Esophagus squamous epithelium (tissue), 5 donors: ENCODE measurements at regions not wholly inside any gene's neighbourhood (a gene's known extent, or its start where the extent isn't known, plus 50 kb on each side); places are given as distances from the start of the nearest gene placed in this dataset.

ENCODE experiments used
- DNase-seq: peaks from one replicate; lab custom pipeline; 2025; lab: John Stamatoyannopoulos, UW
- H3K27ac ChIP-seq, 4 donors: fragments of 200-600 bp; sonication (generic); one replicate each; pipeline ENCODE4 v1.5.1; 2016 to 2019; ENCODE audit warnings: mild to moderate bottlenecking in 1 of 4
- H3K27me3 ChIP-seq, 4 donors: fragments of 200-600 bp; sonication (generic); 1 replicate in 3 of 4; 2 replicates in 1 of 4; pipeline versions ENCODE4 v1.5.1 to v1.6.0; 2017 to 2021; ENCODE audit warnings: antibody characterized with exemption in 1 of 4
- H3K36me3 ChIP-seq, 3 donors: fragments of 200-600 bp; sonication (generic); one replicate each; pipeline ENCODE4 v1.5.1; 2016 to 2019
- H3K4me1 ChIP-seq, 3 donors: fragments of 200-600 bp; sonication (generic); one replicate each; pipeline ENCODE4 v1.5.1; 2017 to 2019
- H3K4me3 ChIP-seq, 4 donors: fragments of 200-600 bp; sonication (generic); 1 replicate in 3 of 4; 2 replicates in 1 of 4; pipeline ENCODE4 v1.5.1; 2016 to 2019; ENCODE audit warnings: mild to moderate bottlenecking in 2 of 4, moderate library complexity in 1 of 4
- H3K9me3 ChIP-seq, 3 donors: fragments of 200-600 bp; sonication (generic); one replicate each; pipeline ENCODE4 v1.5.1; 2016 to 2019
- CTCF ChIP-seq, 6 experiments: fragments of 450-650 bp in 4 of 6; fragments of 200-600 bp in 2 of 6; sonication (generic) in 2 of 6; IDR thresholded peaks; one replicate each; pipeline ENCODE4 v1.5.1; 2016 to 2019; ENCODE audit warnings: antibody characterized with exemption in 6 of 6, mild to moderate bottlenecking in 4 of 6, moderate library complexity in 4 of 6
- POLR2A ChIP-seq, 4 donors: fragments of 450-650 bp; IDR thresholded peaks; one replicate each; pipeline ENCODE4 v1.6.1; 2017; ENCODE audit warnings: antibody characterized with exemption in 4 of 4, mild to moderate bottlenecking in 4 of 4, moderate library complexity in 3 of 4
- WGBS, 2 donors: methylation state at CpG; one replicate each; pipeline ENCODE4 v1.1.5; 2018; 5-methylcytosine and 5-hydroxymethylcytosine counted together
- intact Hi-C: fragments of 100-400 bp; cut with DNase I; formaldehyde crosslinking; loops from one replicate; pipeline ENCODE4 v1.15.0; 2022
- donor health status: DM: yes; HTN: yes; CAD: no.

- Histone ChIP-seq H3K9me3 (peaks cover 0 to 11% (median 0%) of the 10 kb centered on the region in 3 donors), H3K36me3 (no peaks in the 10 kb centered on the region), H3K4me3 (no peak overlapping the region), H3K27ac (no peak overlapping the region), H3K4me1 (peaks cover 0 to 5% (median 0%) of the 10 kb centered on the region in 3 donors), H3K27me3 (peaks cover 0 to 96% (median 11%) of the 10 kb centered on the region in 4 donors)
- 10 to 48% methylated on average over 2 to 24 of the region's 29 CpGs for WGBS, 2 donors
- DNase-seq: no peak
- TF ChIP-seq POLR2A (IDR thresholded peaks at IDR 0.05): no peak
- no peak for TF ChIP-seq CTCF (IDR thresholded peaks at IDR 0.05)
- intact Hi-C loops: no loop called here
Observed at GRCh38 chr9:126222835-126223431, 103.7 kb upstream of the MVB12B start.

- DNase-seq: no peak
- Histone ChIP-seq H3K27me3 (peaks cover 0 to 98% (median 11%) of the 10 kb centered on the region in 4 donors), H3K27ac (no peak overlapping the region), H3K4me3 (no peak overlapping the region), H3K4me1 (peaks cover 0 to 5% (median 3%) of the 10 kb centered on the region in 3 donors), H3K36me3 (no peaks in the 10 kb centered on the region), H3K9me3 (peaks cover 0 to 11% (median 0%) of the 10 kb centered on the region in 3 donors)
- intact Hi-C loops: no loop called here
- TF ChIP-seq CTCF (IDR thresholded peaks at IDR 0.05) (no peak), POLR2A (IDR thresholded peaks at IDR 0.05) (no peak)
- 69 to 71% methylated on average over 3 to 6 of the region's 6 CpGs for WGBS, 2 donors
Observed at GRCh38 chr9:126223798-126224531, 102.7 kb upstream of the MVB12B start.

GRCh38 chr9:126225611-126226609, 100.7 kb upstream of the MVB12B start:
- Histone ChIP-seq H3K4me1 (peaks cover 0 to 5% (median 4%) of the 10 kb centered on the region in 3 donors), H3K27ac (no peak overlapping the region), H3K27me3 (peaks cover 0 to 94% (median 11%) of the 10 kb centered on the region in 4 donors), H3K9me3 (peaks cover 0 to 11% (median 0%) of the 10 kb centered on the region in 3 donors), H3K36me3 (no peaks in the 10 kb centered on the region), H3K4me3 (no peak overlapping the region)
- DNase-seq: no peak
- WGBS, 2 donors: 54 to 64% methylated on average over 4 to 7 of the region's 18 CpGs
- intact Hi-C loops: loop anchor here (5.0 kb wide), 1 partner anchor 819 kb away; no protein-coding TSS in a partner anchor
- TF ChIP-seq CTCF (IDR thresholded peaks at IDR 0.05): no peak
- TF ChIP-seq POLR2A (IDR thresholded peaks at IDR 0.05): no peak

GRCh38 chr9:126226991-126227936, 99.4 kb upstream of the MVB12B start:
- Histone ChIP-seq H3K4me1 (peaks cover 0 to 5% (median 4%) of the 10 kb centered on the region in 3 donors), H3K4me3 (no peak overlapping the region), H3K27me3 (peaks cover 0 to 80% (median 9%) of the 10 kb centered on the region in 4 donors), H3K36me3 (no peaks in the 10 kb centered on the region), H3K27ac (no peak overlapping the region), H3K9me3 (no peaks in the 10 kb centered on the region)
- WGBS, 2 donors: 75 to 79% methylated on average over 26 of the region's 27 CpGs
- intact Hi-C loops: loop anchor here (5.0 kb wide), 1 partner anchor 820 kb away; no protein-coding TSS in a partner anchor
- no peak for DNase-seq
- TF ChIP-seq POLR2A (IDR thresholded peaks at IDR 0.05) (no peak), CTCF (IDR thresholded peaks at IDR 0.05) (no peak)
